WERI-Rb-1 (cell line): ENCODE measurements at regions not wholly inside any gene's neighbourhood (a gene's known extent, or its start where the extent isn't known, plus 50 kb on each side); places are given as distances from the start of the nearest gene placed in this dataset.

Source experiments
- DNase-seq: peaks from one replicate; pipeline ENCODE4 v3.0.0-alpha.2; 2020
- H3K27ac ChIP-seq: fragments of 250-450 bp; sonication (Bioruptor Pico); 2 replicates; pipeline ENCODE4 v1.5.1; 2020; ENCODE audit warnings: mild to moderate bottlenecking, moderate library complexity
- H3K27me3 ChIP-seq: fragments of 250-450 bp; sonication (Bioruptor Pico); 2 replicates; pipeline ENCODE4 v1.5.1; 2021; ENCODE audit warnings: mild to moderate bottlenecking, low read depth, moderate library complexity; ENCODE audit not compliant: insufficient read depth, severe bottlenecking
- H3K36me3 ChIP-seq: fragments of 250-450 bp; sonication (Bioruptor Pico); 2 replicates; pipeline ENCODE4 v1.5.1; 2020; ENCODE audit warnings: mild to moderate bottlenecking, moderate library complexity
- H3K4me3 ChIP-seq: 2 replicates; pipeline ENCODE4 v1.5.1; 2011; ENCODE audit warnings: low read depth, mild to moderate bottlenecking, control low read depth, low read length
- H3K9me3 ChIP-seq: fragments of 250-450 bp; sonication (Bioruptor Pico); 2 replicates; pipeline ENCODE4 v1.5.1; 2021; ENCODE audit warnings: mild to moderate bottlenecking, moderate library complexity; ENCODE audit not compliant: severe bottlenecking
- TF ChIP-seq, protein P1 (sequence below): IDR thresholded peaks from 2 replicates; pipeline ENCODE4 v1.5.1; 2011; ENCODE audit warnings: low read depth, mild to moderate bottlenecking, control low read depth, inconsistent platforms, low read length

DNA sequence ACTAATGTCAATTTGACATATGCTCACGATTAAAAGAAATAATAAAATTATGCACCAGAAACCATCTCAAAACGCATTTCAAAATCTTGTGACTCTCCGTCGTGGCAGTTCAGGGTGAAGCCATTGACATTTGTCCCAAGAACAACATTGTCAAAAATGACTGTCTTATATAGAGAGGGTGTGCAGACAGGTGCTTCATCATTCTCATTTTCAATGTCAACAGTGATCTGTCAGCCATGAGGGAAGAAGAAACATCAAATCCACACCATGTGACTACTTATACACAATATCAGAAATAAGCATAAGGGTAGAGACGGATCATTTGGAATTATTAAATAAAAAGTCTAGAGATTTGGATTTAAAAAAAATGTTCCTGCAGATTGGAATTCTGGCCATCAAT is 65.1 kb upstream of the C3orf49 start:
- Histone ChIP-seq H3K4me3 (no peak overlapping the region), H3K27me3 (no peaks in the 10 kb centered on the region), H3K36me3 (no peaks in the 10 kb centered on the region), H3K27ac (no peak overlapping the region), H3K9me3 (no peaks in the 10 kb centered on the region)
- TF ChIP-seq, protein P1, sequence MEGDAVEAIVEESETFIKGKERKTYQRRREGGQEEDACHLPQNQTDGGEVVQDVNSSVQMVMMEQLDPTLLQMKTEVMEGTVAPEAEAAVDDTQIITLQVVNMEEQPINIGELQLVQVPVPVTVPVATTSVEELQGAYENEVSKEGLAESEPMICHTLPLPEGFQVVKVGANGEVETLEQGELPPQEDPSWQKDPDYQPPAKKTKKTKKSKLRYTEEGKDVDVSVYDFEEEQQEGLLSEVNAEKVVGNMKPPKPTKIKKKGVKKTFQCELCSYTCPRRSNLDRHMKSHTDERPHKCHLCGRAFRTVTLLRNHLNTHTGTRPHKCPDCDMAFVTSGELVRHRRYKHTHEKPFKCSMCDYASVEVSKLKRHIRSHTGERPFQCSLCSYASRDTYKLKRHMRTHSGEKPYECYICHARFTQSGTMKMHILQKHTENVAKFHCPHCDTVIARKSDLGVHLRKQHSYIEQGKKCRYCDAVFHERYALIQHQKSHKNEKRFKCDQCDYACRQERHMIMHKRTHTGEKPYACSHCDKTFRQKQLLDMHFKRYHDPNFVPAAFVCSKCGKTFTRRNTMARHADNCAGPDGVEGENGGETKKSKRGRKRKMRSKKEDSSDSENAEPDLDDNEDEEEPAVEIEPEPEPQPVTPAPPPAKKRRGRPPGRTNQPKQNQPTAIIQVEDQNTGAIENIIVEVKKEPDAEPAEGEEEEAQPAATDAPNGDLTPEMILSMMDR: no peak
- DNase-seq: no peak

DNA sequence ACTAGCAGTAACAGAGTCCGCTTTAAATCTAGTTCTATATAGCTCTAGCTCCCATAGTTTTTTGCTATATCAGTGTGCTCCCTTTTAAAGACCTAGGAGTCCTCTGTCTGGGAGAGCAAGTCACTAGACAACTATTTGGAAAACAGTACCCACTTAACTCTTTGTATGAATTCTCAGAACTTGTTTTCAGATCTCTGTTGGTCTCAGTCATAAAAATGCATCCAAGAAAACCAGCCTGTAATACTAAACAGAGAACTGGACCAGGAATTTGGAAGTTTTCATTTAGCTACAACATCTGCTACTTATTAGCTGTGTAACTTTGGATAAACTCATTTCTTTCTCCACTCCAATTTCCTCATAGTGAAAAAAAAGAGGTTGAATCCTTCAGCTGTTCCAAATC is 56.9 kb upstream of the C3orf49 start:
- H3K27me3 ChIP-seq: no peaks in the 10 kb centered on the region
- H3K9me3 ChIP-seq: no peaks in the 10 kb centered on the region
- H3K4me3 ChIP-seq: no peak overlapping the region
- H3K27ac ChIP-seq: no peak overlapping the region
- no peak for DNase-seq
- TF ChIP-seq, protein P1: no peak
- H3K36me3 ChIP-seq: no peaks in the 10 kb centered on the region

DNA sequence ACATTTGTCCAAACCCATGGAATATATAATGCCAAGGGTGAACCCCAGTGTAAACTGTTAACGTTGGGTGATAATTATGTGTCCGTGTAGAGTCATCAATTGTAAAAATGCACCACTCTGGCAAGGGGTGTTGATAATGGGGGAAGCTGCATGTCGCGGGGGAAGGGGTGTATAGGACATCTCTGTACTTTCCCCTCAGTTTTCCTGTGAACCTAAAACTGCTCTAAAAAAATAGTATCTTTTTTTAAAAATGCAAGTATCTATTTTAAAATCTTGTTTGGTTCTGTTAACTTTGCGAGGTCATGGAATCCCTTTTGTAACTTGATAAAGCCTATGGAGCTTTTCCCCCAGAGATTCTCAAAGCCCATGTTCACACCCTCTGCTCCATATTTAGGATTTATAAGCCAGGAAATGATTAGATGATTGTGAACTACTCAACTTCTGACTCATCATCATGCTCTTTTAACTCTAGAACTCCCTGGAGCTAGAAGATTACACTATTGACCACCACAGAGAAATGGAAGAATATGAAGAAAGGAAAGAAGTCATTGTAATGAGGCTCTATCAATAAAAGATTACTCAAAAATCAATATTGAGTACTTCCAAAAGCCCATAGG is 56.1 kb upstream of the C3orf49 start:
- no peak for DNase-seq

DNA sequence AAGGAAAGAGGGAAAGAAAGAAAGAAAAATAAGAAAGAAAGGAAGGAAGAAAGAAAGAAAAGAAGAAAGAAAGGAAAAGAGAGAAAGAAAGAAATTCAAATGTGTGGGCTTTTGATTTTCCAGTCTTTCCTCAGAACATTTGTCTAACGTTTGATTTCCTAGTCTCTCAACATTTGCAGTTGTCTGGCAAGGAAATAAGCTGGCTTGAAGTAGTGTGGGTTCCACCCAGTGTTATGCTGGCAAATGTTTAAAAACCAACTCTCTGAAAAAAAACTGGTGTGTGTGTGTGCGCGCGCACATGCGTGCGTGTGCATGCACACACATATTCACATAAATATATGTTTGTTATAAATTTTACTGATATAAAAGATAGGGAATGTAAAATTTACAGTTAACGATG is 54.6 kb upstream of the C3orf49 start:
- Histone ChIP-seq H3K27ac (no peak overlapping the region), H3K27me3 (no peaks in the 10 kb centered on the region), H3K9me3 (no peaks in the 10 kb centered on the region), H3K36me3 (no peaks in the 10 kb centered on the region), H3K4me3 (no peak overlapping the region)
- DNase-seq: no peak
- TF ChIP-seq, protein P1: no peak

More for the DNA sequence above, 56.1 kb upstream of the C3orf49 start:
- H3K9me3 ChIP-seq: no peaks in the 10 kb centered on the region
- H3K27me3 ChIP-seq: no peaks in the 10 kb centered on the region
- H3K4me3 ChIP-seq: no peak overlapping the region
- no peaks in the 10 kb centered on the region for H3K36me3 ChIP-seq
- no peak overlapping the region for H3K27ac ChIP-seq
- TF ChIP-seq, protein P1: no peak

DNA sequence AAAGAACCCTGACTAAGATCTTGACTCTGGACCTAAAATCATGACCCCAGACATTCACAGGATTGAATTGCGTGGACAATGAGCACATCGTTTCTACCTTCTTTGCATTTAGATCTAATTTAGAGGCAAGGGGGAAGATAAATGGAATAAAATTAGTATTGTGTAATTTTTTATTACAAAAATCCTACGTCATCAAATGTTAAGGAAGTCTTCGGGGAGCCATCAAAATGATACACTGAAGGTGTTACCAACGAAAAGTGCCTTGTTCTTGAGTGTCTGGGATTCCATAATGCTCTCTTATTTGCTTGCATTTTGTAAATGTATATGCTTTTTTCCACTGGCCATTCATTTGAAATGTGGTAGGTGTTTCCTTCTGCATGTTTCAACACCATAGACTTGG is 52.8 kb upstream of the C3orf49 start:
- no peak overlapping the region for H3K4me3 ChIP-seq
- DNase-seq: no peak
- H3K9me3 ChIP-seq: no peaks in the 10 kb centered on the region
- TF ChIP-seq, protein P1: no peak
- no peak overlapping the region for H3K27ac ChIP-seq
- no peaks in the 10 kb centered on the region for H3K27me3 ChIP-seq
- H3K36me3 ChIP-seq: no peaks in the 10 kb centered on the region

GRCh38 chr3:63768386-63768785 is 50.7 kb upstream of the C3orf49 start:
- Histone ChIP-seq H3K27ac (no peak overlapping the region), H3K27me3 (no peaks in the 10 kb centered on the region), H3K4me3 (no peak overlapping the region), H3K9me3 (no peaks in the 10 kb centered on the region), H3K36me3 (no peaks in the 10 kb centered on the region)
- TF ChIP-seq, protein P1: no peak
- DNase-seq: no peak
